GM23338 (cell line): ENCODE measurements at regions not wholly inside any gene's neighbourhood (a gene's known extent, or its start where the extent isn't known, plus 50 kb on each side); places are given as distances from the start of the nearest gene placed in this dataset.

ENCODE experiments used
- ATAC-seq: fragments of 200-7000 bp; cut with Tn5 transposase; 3 replicates; pipeline ENCODE4 v1.9.1; 2020
- DNase-seq: peaks from one replicate; pipeline ENCODE4 v3.0.0-alpha.2; 2015; ENCODE audit warnings: low spot score
- H2AFZ ChIP-seq: fragments of 200-600 bp; sonication (generic); 2 replicates; pipeline ENCODE4 v1.8.0; 2016; ENCODE audit warnings: antibody characterized with exemption, mild to moderate bottlenecking, moderate library complexity
- H3F3A ChIP-seq: fragments of 200-600 bp; sonication (generic); replicated peaks from 2 replicates; pipeline ENCODE4 v1.8.0; 2017; ENCODE audit warnings: antibody characterized with exemption, mixed run types, low read depth
- H3K27ac ChIP-seq: fragments of 200-600 bp; sonication (generic); 2 replicates; pipeline ENCODE4 v1.6.1; 2016; ENCODE audit warnings: low read depth
- H3K27me3 ChIP-seq: fragments of 200-600 bp; sonication (generic); 2 replicates; pipeline ENCODE4 v1.8.0; 2016; ENCODE audit warnings: mild to moderate bottlenecking, mixed run types, moderate library complexity; ENCODE audit not compliant: insufficient read depth
- H3K36me3 ChIP-seq: fragments of 200-600 bp; sonication (generic); 2 replicates; pipeline ENCODE4 v1.8.0; 2016; ENCODE audit warnings: mild to moderate bottlenecking; ENCODE audit not compliant: insufficient read depth
- H3K4me1 ChIP-seq: fragments of 200-600 bp; sonication (generic); 2 replicates; pipeline ENCODE4 v1.8.0; 2016; ENCODE audit warnings: mild to moderate bottlenecking, moderate library complexity; ENCODE audit not compliant: insufficient read depth
- H3K4me2 ChIP-seq: fragments of 200-600 bp; sonication (generic); 2 replicates; pipeline ENCODE4 v1.7.1; 2017; ENCODE audit warnings: mixed run types
- H3K4me3 ChIP-seq: fragments of 200-600 bp; sonication (generic); 2 replicates; pipeline ENCODE4 v1.6.1; 2016; ENCODE audit warnings: mixed run types
- H3K79me2 ChIP-seq: fragments of 200-600 bp; sonication (generic); replicated peaks from 2 replicates; pipeline ENCODE4 v1.8.0; 2017; ENCODE audit warnings: mild to moderate bottlenecking; ENCODE audit not compliant: insufficient read depth
- H3K9me2 ChIP-seq: fragments of 200-600 bp; sonication (generic); 2 replicates; pipeline ENCODE4 v1.8.0; 2017; ENCODE audit not compliant: insufficient read depth
- H4K20me1 ChIP-seq: fragments of 200-600 bp; sonication (generic); replicated peaks from 2 replicates; pipeline ENCODE4 v1.8.0; 2017; ENCODE audit warnings: mild to moderate bottlenecking; ENCODE audit not compliant: insufficient read depth
- H3K27ac Mint-ChIP-seq: 2 replicates; pipeline ENCODE4 v1.8.0; 2020; ENCODE audit warnings: inconsistent platforms, mild to moderate bottlenecking, moderate library complexity, mixed read lengths
- H3K27me3 Mint-ChIP-seq: 3 replicates; pipeline ENCODE4 v1.8.0; 2022; ENCODE audit warnings: low read depth, mild to moderate bottlenecking, moderate library complexity, mixed read lengths, inconsistent platforms; ENCODE audit not compliant: insufficient read depth, poor library complexity
- H3K36me3 Mint-ChIP-seq: 3 replicates; pipeline ENCODE4 v1.8.0; 2021; ENCODE audit warnings: low read depth, mild to moderate bottlenecking, inconsistent platforms, moderate library complexity, mixed read lengths
- H3K4me1 Mint-ChIP-seq: 3 replicates; pipeline ENCODE4 v1.8.0; 2020; ENCODE audit warnings: mild to moderate bottlenecking, inconsistent platforms, mixed read lengths
- H3K4me3 Mint-ChIP-seq: 3 replicates; pipeline ENCODE4 v1.8.0; 2021; ENCODE audit warnings: moderate library complexity, mild to moderate bottlenecking, inconsistent platforms, mixed read lengths
- H3K9me3 Mint-ChIP-seq: 3 replicates; pipeline ENCODE4 v1.8.0; 2020; ENCODE audit warnings: moderate library complexity, mild to moderate bottlenecking, inconsistent platforms, mixed read lengths
- EZH2 ChIP-seq: fragments of 200-600 bp; sonication (generic); IDR thresholded peaks from one replicate; pipeline ENCODE4 v1.8.0; 2017; ENCODE audit warnings: antibody characterized with exemption, mild to moderate bottlenecking, low read depth; ENCODE audit not compliant: unreplicated experiment
- NANOG ChIP-seq: IDR thresholded peaks from 2 replicates; pipeline ENCODE4 v1.6.1; 2016; ENCODE audit warnings: antibody characterized with exemption, borderline replicate concordance
- POLR2AphosphoS5 ChIP-seq: IDR thresholded peaks from 2 replicates; pipeline ENCODE4 v1.6.1; 2016; ENCODE audit warnings: antibody characterized with exemption, low read depth
- ZNF114 ChIP-seq: fragments of 250-450 bp; sonication (Bioruptor Pico); IDR thresholded peaks from 2 replicates; pipeline ENCODE4 v1.5.0; 2020; ENCODE audit warnings: mild to moderate bottlenecking, moderate library complexity
- ZNF331 ChIP-seq: fragments of 250-450 bp; sonication (Bioruptor Pico); IDR thresholded peaks from 2 replicates; pipeline ENCODE4 v1.5.0; 2020; ENCODE audit warnings: low read depth, mild to moderate bottlenecking, moderate library complexity
- TF ChIP-seq, protein P1 (sequence below): IDR thresholded peaks from one replicate; pipeline ENCODE4 v1.6.1; 2018; ENCODE audit warnings: antibody characterized with exemption; ENCODE audit not compliant: unreplicated experiment
- TF ChIP-seq, protein P2 (sequence below), 2 experiments: fragments of 200-600 bp in 1 of 2; sonication (generic) in 1 of 2; conservative IDR thresholded peaks; 2 replicates each; pipeline versions ENCODE4 v1.5.1 to v1.6.1; 2016 to 2017; ENCODE audit warnings: antibody characterized with exemption in 2 of 2, low read depth in 2 of 2, mild to moderate bottlenecking in 2 of 2, moderate library complexity in 1 of 2

DNA sequence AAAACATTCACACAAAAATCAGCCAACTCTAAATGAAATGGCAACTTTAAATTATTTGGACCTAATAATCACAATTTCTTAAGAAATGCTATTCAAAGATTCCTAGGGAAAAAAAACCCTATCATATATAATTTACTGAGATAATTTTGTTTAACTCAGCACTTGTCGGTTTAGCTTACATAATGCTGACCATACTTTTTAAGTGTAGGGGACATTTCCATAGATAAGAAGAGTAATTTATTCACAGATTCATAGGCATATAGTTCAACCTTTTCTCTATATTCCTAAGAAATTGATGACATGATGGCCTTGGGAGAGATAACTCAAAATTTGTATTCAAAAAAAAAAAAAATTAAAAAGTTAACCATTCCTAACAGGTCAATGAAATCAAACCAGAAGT lies 260.8 kb upstream of the PGRMC2 start:
- peaks cover 3% of the 10 kb centered on the region; the same call in 2 of the 3 replicates for H3K9me3 Mint-ChIP-seq
- H3K27me3 Mint-ChIP-seq = peaks cover 4% of the 10 kb centered on the region
- Histone ChIP-seq H3K27me3 (no peaks in the 10 kb centered on the region), H3K9me2 (peaks cover 13% of the 10 kb centered on the region), H3K79me2 (no peaks in the 10 kb centered on the region), H3K4me3 (no peak overlapping the region), H4K20me1 (no peaks in the 10 kb centered on the region), H3K4me2 (no peak overlapping the region), H3K36me3 (no peaks in the 10 kb centered on the region), H3K4me1 (no peaks in the 10 kb centered on the region), H3F3A (no peaks in the 10 kb centered on the region), H3K27ac (no peak overlapping the region), H2AFZ (no peak overlapping the region)
- DNase-seq = no peak
- no peak overlapping the region for H3K4me3 Mint-ChIP-seq
- H3K4me1 Mint-ChIP-seq = peaks cover 5% of the 10 kb centered on the region; the same call in 2 of the 3 replicates
- ATAC-seq = no peak
- no peaks in the 10 kb centered on the region for H3K36me3 Mint-ChIP-seq
- TF ChIP-seq ZNF331 (CRISPR knock-in tag) (no peak), ZNF114 (CRISPR knock-in tag) (no peak), NANOG (no peak), EZH2 (no peak)
- TF ChIP-seq, protein P1, sequence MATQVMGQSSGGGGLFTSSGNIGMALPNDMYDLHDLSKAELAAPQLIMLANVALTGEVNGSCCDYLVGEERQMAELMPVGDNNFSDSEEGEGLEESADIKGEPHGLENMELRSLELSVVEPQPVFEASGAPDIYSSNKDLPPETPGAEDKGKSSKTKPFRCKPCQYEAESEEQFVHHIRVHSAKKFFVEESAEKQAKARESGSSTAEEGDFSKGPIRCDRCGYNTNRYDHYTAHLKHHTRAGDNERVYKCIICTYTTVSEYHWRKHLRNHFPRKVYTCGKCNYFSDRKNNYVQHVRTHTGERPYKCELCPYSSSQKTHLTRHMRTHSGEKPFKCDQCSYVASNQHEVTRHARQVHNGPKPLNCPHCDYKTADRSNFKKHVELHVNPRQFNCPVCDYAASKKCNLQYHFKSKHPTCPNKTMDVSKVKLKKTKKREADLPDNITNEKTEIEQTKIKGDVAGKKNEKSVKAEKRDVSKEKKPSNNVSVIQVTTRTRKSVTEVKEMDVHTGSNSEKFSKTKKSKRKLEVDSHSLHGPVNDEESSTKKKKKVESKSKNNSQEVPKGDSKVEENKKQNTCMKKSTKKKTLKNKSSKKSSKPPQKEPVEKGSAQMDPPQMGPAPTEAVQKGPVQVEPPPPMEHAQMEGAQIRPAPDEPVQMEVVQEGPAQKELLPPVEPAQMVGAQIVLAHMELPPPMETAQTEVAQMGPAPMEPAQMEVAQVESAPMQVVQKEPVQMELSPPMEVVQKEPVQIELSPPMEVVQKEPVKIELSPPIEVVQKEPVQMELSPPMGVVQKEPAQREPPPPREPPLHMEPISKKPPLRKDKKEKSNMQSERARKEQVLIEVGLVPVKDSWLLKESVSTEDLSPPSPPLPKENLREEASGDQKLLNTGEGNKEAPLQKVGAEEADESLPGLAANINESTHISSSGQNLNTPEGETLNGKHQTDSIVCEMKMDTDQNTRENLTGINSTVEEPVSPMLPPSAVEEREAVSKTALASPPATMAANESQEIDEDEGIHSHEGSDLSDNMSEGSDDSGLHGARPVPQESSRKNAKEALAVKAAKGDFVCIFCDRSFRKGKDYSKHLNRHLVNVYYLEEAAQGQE = no peak
- no peak overlapping the region for H3K27ac Mint-ChIP-seq

DNA sequence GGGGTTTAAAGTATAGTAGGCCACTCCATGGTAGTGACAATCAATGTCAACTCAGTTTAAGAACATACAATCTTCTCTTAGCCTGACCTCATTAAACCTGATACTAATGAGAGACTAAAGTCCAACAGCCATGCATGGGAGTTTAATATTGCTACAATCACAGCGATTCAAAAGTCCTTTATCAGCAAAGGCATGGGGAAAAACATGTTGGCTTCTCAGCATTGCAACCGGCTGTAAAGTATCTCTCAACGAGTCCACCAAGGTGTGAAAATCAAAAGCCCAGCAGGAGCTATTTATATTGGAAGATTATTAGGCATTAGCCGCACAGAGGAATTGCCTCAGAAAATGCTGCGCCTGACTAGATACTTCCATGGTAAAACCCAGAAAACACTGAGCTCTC lies 256.7 kb upstream of the PGRMC2 start:
- H3F3A ChIP-seq = no peaks in the 10 kb centered on the region
- H3K4me3 Mint-ChIP-seq = no peak overlapping the region
- H3K9me3 Mint-ChIP-seq = no peaks in the 10 kb centered on the region
- no peaks in the 10 kb centered on the region for H3K36me3 Mint-ChIP-seq
- no peak overlapping the region for H3K4me2 ChIP-seq
- ATAC-seq (no peak), DNase-seq (no peak)
- H3K36me3 ChIP-seq = no peaks in the 10 kb centered on the region
- no peak for TF ChIP-seq ZNF114 (CRISPR knock-in tag)
- no peak overlapping the region for H3K4me3 ChIP-seq
- no peak overlapping the region for H3K27ac Mint-ChIP-seq
- H3K27ac ChIP-seq = no peak overlapping the region
- H3K27me3 Mint-ChIP-seq = no peaks in the 10 kb centered on the region
- H3K9me2 ChIP-seq = no peaks in the 10 kb centered on the region
- H3K4me1 Mint-ChIP-seq = 0 out of 3 replicates have a peak, but pooled peaks cover 3% of the 10 kb centered on the region
- H3K4me1 ChIP-seq = no peaks in the 10 kb centered on the region
- H2AFZ ChIP-seq = no peak overlapping the region
- H3K79me2 ChIP-seq = no peaks in the 10 kb centered on the region
- H4K20me1 ChIP-seq = no peaks in the 10 kb centered on the region
- H3K27me3 ChIP-seq = no peaks in the 10 kb centered on the region

DNA sequence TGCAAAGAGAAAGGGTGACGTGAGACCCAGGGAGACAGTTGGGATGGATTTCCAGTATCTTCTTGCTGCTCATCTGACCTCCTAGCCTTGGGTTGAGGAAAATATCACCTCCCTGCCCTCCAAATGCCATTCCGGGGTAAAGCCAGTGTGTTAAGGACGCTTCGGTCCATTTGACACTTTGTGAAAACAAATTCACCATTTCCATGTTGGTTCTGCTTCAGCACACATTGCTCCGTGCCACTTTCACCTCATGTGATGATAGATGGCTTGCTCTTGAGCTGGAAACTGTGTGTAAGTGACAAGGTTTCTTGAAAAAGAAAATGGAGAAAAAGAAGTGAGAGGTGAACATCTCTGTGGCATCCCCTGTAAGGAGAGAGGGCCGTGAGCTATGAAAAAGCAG lies 256.1 kb upstream of the PGRMC2 start:
- no peaks in the 10 kb centered on the region for H3K27me3 ChIP-seq
- H3K4me3 ChIP-seq = no peak overlapping the region
- H3K9me2 ChIP-seq = no peaks in the 10 kb centered on the region
- Mint-ChIP-seq H3K4me1 (0 out of 3 replicates have a peak, but pooled peaks cover 3% of the 10 kb centered on the region), H3K27ac (no peak overlapping the region), H3K4me3 (no peak overlapping the region), H3K27me3 (no peaks in the 10 kb centered on the region), H3K9me3 (no peaks in the 10 kb centered on the region), H3K36me3 (no peaks in the 10 kb centered on the region)
- H4K20me1 ChIP-seq = no peaks in the 10 kb centered on the region
- no peak overlapping the region for H3K27ac ChIP-seq
- no peaks in the 10 kb centered on the region for H3K79me2 ChIP-seq
- H3K36me3 ChIP-seq = no peaks in the 10 kb centered on the region
- no peak for DNase-seq
- H3F3A ChIP-seq = no peaks in the 10 kb centered on the region
- H2AFZ ChIP-seq = no peak overlapping the region
- no peak overlapping the region for H3K4me2 ChIP-seq
- H3K4me1 ChIP-seq = no peaks in the 10 kb centered on the region
- no peak for ATAC-seq
- TF ChIP-seq POLR2AphosphoS5 = no peak
- TF ChIP-seq, protein P2, sequence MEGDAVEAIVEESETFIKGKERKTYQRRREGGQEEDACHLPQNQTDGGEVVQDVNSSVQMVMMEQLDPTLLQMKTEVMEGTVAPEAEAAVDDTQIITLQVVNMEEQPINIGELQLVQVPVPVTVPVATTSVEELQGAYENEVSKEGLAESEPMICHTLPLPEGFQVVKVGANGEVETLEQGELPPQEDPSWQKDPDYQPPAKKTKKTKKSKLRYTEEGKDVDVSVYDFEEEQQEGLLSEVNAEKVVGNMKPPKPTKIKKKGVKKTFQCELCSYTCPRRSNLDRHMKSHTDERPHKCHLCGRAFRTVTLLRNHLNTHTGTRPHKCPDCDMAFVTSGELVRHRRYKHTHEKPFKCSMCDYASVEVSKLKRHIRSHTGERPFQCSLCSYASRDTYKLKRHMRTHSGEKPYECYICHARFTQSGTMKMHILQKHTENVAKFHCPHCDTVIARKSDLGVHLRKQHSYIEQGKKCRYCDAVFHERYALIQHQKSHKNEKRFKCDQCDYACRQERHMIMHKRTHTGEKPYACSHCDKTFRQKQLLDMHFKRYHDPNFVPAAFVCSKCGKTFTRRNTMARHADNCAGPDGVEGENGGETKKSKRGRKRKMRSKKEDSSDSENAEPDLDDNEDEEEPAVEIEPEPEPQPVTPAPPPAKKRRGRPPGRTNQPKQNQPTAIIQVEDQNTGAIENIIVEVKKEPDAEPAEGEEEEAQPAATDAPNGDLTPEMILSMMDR (conservative IDR thresholded peaks at IDR 0.05; ENCODE audit: low read depth in 2 of 2) = no peak
- TF ChIP-seq, protein P1 = no peak
